GM18498 (cell line): ENCODE measurements at regions not wholly inside any gene's neighbourhood (a gene's known extent, or its start where the extent isn't known, plus 50 kb on each side); places are given as distances from the start of the nearest gene placed in this dataset.

Source experiments
- ATAC-seq: cut with Tn5 transposase; IDR thresholded peaks from one replicate; pipeline ENCODE4 v1.9.1; 2021; ENCODE audit warnings: mild to moderate bottlenecking, moderate library complexity; ENCODE audit not compliant: unreplicated experiment

- no peak for ATAC-seq
Observed at GRCh38 chr4:12239897-12240636, 811.4 kb upstream of the HS3ST1 start.

DNA sequence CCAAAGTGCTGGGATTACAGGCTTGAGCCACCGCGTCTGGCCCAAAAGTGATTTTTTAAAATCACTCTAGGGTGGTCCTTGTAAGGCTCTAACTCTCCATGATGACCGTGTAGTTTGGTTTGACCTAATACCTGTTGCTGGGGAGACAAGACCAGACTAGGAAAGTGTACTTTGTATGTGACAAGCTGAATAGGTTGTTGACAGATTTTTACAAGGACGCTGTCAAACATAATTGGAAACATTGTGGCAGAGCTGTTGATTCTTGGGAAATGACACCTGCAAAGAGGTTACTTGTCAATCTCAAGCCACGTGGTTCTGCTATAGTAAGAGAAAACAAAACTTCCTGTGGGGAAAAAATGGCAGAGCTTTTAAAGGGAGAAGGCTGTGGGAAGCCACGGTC lies 802.4 kb upstream of the HS3ST1 start:
- no peak for ATAC-seq

DNA sequence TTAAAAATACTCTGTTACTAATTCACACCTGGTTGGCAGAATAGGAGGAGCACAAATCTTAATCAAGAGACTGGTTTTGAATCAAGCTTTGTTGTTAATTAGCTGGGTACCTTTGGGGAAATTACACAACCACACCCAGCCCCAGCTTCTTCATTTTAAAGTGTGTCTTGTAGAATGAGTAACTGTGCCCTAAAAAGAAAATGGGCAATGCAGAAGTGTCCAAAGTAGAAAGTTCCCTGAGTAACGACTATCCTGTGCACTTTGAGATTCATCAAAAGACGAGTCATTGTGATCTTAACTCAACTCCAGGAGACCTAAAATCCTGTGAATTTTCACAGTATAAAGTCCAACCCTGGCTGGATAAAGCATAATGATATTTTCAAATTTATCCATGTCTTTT lies 792.3 kb upstream of the HS3ST1 start:
- ATAC-seq = no peak

GRCh38 chr4:12211636-12212035 lies 782.9 kb upstream of the HS3ST1 start:
- ATAC-seq = no peak

GRCh38 chr4:12207396-12207795 lies 778.7 kb upstream of the HS3ST1 start:
- ATAC-seq = no peak

DNA sequence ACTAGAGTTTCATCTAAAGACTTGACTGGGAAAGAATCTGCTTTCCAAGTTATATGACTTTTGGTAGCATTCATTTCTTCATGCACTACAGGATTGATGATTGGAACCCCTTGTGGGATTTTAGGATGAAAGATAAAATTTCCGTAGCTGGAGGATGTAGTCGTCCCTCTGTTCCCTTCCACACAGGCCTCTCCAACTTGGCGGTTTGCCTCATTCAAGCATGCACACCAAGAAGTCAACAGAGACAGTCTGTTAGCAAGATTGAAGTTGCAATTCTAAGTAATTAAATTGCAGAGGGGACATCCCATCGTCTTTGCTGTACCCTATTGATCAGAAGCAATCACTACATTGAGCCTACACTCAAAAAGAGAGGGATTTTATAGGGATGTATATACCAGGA lies 777.4 kb upstream of the HS3ST1 start:
- no peak for ATAC-seq

GRCh38 chr4:12203945-12204344 lies 775.3 kb upstream of the HS3ST1 start:
- ATAC-seq = no peak

DNA sequence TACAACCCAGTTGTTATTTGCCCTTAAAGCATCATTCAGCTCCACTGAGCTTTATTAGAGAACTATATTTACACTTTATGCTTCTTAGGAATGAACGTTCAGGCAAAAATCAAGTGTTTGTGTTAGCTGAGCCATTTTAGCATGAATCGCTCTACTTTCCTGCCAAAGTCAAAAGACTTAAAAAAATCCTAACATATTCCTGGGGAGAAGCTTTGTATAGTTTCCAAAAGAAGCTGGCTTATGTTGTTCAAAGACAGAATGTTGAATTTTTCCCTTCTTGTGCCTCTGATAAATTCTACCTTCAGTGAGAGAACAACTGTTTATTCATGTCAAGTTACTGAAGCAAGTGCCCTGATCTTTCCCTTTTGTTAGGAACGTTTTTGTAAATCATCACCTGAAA lies 771.5 kb upstream of the HS3ST1 start:
- ATAC-seq = no peak

DNA sequence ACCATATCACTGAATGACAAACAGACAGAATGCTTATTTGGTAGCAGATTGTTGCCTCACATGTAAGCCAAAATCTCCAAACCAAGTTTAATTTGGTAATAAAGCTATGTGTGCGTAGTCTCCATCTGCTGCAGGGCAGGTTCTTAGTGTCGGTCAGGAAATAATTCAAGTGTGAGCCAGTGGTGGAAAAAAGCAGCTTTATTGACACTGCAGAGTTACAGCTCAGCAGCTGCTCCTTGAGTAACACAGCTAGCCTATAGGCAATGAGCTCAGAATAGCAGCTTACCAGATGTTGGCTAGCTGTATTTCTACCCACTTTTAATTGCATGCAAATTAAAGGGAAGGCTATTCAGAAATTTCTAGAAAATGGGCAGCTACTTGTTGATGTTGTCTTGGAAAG lies 757.8 kb upstream of the HS3ST1 start:
- no peak for ATAC-seq

GRCh38 chr4:12178614-12179610 lies 750.2 kb upstream of the HS3ST1 start:
- ATAC-seq = no peak

- ATAC-seq = no peak
Observed at GRCh38 chr4:12177416-12177815, 748.7 kb upstream of the HS3ST1 start.

DNA sequence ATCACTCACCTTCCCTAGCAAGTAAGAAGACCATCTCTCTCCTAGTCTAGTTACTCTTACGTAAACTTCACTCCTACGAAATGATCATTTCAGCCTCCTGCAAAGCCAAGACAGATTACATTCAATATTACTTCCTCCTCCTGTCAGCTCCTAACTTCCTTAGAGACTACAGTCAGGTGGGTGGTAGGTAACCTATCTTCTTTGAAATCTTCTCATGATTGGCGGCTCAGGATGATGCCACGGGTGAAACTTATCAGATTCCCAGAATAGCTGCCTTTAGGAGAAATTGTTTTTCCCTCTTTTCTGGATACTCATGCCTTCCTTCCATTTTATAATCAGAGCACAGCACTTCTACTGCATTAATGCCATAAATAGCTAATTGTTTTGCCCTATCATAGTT lies 744.8 kb upstream of the HS3ST1 start:
- ATAC-seq = no peak

DNA sequence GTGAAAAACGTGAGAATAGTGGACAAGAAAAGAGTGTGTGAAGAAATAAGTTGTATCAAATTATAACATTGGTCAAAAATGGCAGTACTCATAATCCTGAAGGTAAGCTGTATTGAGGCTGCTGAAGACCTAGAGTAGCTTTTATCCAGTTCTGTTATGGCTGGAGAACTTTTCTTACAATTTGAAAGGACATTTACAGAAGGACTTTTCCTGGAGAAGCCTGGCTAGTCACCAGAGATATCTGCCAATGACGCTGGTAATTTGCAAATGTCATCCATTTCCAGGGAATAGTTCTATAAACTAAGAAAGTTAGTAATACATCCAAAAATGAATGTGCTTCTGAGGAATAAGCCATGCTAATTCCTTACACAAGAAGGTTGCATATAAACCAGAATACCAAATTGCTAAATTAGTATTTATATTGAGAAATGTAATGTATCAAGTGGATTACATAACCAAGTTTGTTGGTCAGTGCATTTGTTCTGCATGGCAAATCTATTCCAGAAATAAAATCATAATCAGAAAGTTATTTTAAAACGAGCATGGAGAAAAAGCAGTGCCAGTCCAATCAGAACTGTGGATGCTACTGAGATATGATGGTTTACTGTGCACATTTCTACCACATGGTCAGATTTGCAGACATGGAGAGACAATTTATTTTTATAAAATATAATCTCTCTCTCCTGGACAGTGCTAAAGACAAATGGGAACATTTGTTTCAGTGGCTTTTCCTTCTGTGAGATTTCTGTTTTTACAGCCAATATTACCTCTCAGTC lies 743.7 kb upstream of the HS3ST1 start:
- ATAC-seq = no peak

DNA sequence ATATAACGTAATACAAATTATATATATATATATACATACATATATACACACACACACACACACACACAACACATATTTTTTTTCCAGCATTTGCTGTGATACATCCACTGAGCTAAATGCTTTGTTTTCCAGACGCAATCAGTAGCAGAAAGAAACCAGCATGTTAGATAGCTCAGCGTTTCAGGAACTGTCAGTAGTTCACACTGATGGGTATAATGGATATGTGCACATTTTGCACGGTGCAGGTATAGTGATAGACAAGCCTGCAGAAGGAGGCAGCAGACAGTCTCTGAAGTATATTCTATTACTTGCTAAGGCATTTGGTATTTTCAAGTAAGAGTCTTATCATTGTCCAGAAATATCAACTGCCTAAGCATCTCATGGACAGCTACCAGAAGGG lies 741.6 kb upstream of the HS3ST1 start:
- no peak for ATAC-seq

- ATAC-seq = no peak
Observed at GRCh38 chr4:12165616-12166015, 736.9 kb upstream of the HS3ST1 start.

DNA sequence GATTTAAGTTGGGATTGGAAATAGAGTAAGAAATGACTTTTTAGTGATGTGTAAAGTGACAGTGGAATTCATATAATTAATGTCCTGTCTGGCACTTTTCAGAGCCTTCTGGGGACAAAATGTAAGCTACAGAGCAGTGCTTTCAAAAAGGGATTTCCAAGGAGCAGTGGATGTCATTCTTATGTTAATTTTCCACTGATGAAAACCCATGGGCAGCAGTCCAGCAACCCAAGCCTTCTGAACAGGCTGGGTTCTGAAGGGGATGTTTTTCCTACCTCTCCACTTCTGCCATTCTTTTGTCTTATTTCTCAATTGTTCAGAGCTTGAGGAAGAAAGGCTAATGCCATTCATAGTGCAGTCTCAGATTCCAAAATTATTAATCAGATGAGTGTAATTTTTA lies 717.6 kb upstream of the HS3ST1 start:
- ATAC-seq = no peak

GRCh38 chr4:12145768-12146167 lies 717.1 kb upstream of the HS3ST1 start:
- ATAC-seq = no peak

- ATAC-seq = no peak
Observed at GRCh38 chr4:12145106-12145505, 716.4 kb upstream of the HS3ST1 start.

DNA sequence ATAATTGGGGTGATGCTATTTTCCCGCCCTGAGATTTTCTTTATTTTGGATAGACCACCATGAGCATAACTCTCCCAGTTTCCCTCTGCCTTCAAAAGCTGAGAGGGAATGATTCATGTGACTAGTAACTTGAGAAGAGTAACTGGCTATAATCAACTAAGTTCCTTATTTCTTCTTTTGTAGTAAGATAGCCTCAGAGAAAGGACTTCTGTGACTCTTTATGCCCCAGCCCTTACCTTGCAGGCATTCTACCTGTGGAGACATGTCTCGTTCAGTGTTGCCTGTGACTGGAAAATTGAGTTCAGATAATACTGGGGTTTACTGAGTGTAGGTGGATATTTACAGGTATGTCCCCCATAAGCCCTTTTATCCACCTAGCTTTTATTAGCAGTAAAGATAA lies 715.4 kb upstream of the HS3ST1 start:
- ATAC-seq = no peak

DNA sequence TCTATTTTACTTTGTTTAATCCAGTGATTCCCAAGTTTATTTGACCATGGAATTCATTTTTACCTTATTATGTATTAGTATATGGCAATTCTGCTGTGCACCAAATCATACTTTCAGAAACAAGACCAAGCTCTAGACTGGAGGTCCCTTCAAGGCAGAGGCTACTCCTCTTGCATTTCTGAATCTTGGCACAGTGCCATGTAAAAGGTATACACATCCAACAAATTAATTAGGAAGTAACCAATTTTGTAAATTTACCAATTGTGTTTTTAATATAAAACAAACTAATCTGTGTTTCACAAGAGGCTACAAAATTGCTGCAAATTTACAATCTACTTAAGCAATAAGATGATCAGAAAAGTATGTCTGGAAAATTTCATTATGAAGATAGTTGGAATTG lies 712.2 kb upstream of the HS3ST1 start:
- no peak for ATAC-seq

GRCh38 chr4:12139296-12139695 lies 710.6 kb upstream of the HS3ST1 start:
- ATAC-seq = no peak
